HCT116 (cell line): ENCODE measurements at regions not wholly inside any gene's neighbourhood (a gene's known extent, or its start where the extent isn't known, plus 50 kb on each side); places are given as distances from the start of the nearest gene placed in this dataset.
A peak's percentile ranks its signal among the peaks of the same experiment; 100 is the strongest.

Experiments
- ATAC-seq: fragments of 200-7000 bp; cut with Tn5 transposase; 2 replicates; pipeline ENCODE4 v1.9.1; 2020; ENCODE audit warnings: mild to moderate bottlenecking, moderate library complexity
- BruUV-seq: library from RNA; stranded (reverse); fragments of 400-500 nt; replicated peaks from 2 replicates; lab custom pipeline; 2021; lab: Mats Ljungman, UMichigan
- CTCF ChIA-PET: fragments of 300-600 bp; sonication (Branson Sonifier 250); formaldehyde crosslinking; loops from one replicate; lab custom pipeline; 2021; ENCODE audit warnings: antibody characterized with exemption; lab: Charles Lee
- POLR2A ChIA-PET: fragments of 300-600, 350-600 bp; sonication (Branson Sonifier 250); formaldehyde crosslinking; loops from one replicate; lab custom pipeline; 2021; ENCODE audit warnings: antibody characterized with exemption; lab: Charles Lee
- RAD21 ChIA-PET, 2 experiments: fragments of 300-600 bp; sonication (Branson Sonifier 250); formaldehyde crosslinking; loops; one replicate each; lab custom pipeline; 2023; ENCODE audit warnings: low total read pairs in 2 of 2; ENCODE audit not compliant: uncharacterized antibody in 2 of 2, unreplicated experiment in 2 of 2, low non-redundant PET in 1 of 2; lab: Charles Lee
- DNase-seq: peaks from one replicate; pipeline ENCODE4 v3.0.0-alpha.2; 2010; ENCODE audit warnings: low read depth, low spot score
- H2AFZ ChIP-seq: fragments of 200-600 bp; shearing (Covaris generic), sonication (generic); 2 replicates; pipeline ENCODE4 v1.6.1; 2017; ENCODE audit warnings: low read depth, mixed run types, mixed read lengths, antibody characterized with exemption, low read length; ENCODE audit not compliant: poor library complexity, severe bottlenecking
- H3K27ac ChIP-seq: 2 replicates; pipeline ENCODE4 v1.5.1; 2012; ENCODE audit warnings: low read depth, low read length
- H3K27me3 ChIP-seq: fragments of 200-600 bp; sonication (generic); 2 replicates; pipeline ENCODE4 v1.6.1; 2016; ENCODE audit warnings: mixed run types, low read length, mixed read lengths; ENCODE audit not compliant: insufficient read depth
- H3K36me3 ChIP-seq, 2 experiments: fragments of 200-500 bp in 1 of 2; fragments of 200-600 bp in 1 of 2; sonication (Bioruptor generic) in 1 of 2; sonication (generic) in 1 of 2; 2 replicates each; pipeline versions ENCODE4 v1.5.1 to v1.6.1; 2014 to 2016; ENCODE audit warnings: low read length in 2 of 2, inconsistent platforms in 1 of 2, mixed read lengths in 1 of 2, mixed run types in 1 of 2; ENCODE audit not compliant: insufficient read depth in 2 of 2, control insufficient read depth in 1 of 2
- H3K4me1 ChIP-seq, 2 experiments: fragments of 200-600 bp in 1 of 2; sonication (generic) in 1 of 2; 2 replicates each; pipeline versions ENCODE4 v1.5.1 to v1.6.1; 2012 to 2017; ENCODE audit warnings: low read length in 2 of 2, inconsistent platforms in 1 of 2, mild to moderate bottlenecking in 1 of 2, mixed read lengths in 1 of 2, mixed run types in 1 of 2, moderate library complexity in 1 of 2; ENCODE audit not compliant: insufficient read depth in 2 of 2, control insufficient read depth in 1 of 2
- H3K4me2 ChIP-seq: fragments of 200-600 bp; sonication (generic); 2 replicates; pipeline ENCODE4 v1.6.1; 2017; ENCODE audit warnings: mixed run types, low read length, mixed read lengths
- H3K4me3 ChIP-seq, 2 experiments: fragments of 200-600 bp in 1 of 2; sonication (generic) in 1 of 2; replicated peaks in 1 of 2; 2 replicates each; pipeline ENCODE4 v1.5.1; 2011 to 2016; ENCODE audit warnings: low read length in 2 of 2, control low read depth in 1 of 2, low read depth in 1 of 2, mild to moderate bottlenecking in 1 of 2, mixed read lengths in 1 of 2, mixed run types in 1 of 2
- H3K79me2 ChIP-seq: fragments of 200-600 bp; sonication (generic); 2 replicates; pipeline ENCODE4 v1.6.1; 2017; ENCODE audit warnings: mild to moderate bottlenecking, mixed run types, low read length, moderate library complexity, mixed read lengths; ENCODE audit not compliant: insufficient read depth
- H3K9ac ChIP-seq: fragments of 200-600 bp; sonication (generic); 2 replicates; pipeline ENCODE4 v1.6.1; 2016; ENCODE audit warnings: low read length, mixed read lengths
- H3K9me2 ChIP-seq: fragments of 200-600 bp; sonication (generic), shearing (Covaris generic); 2 replicates; pipeline ENCODE4 v1.6.1; 2017; ENCODE audit warnings: mixed run types, mild to moderate bottlenecking, moderate library complexity; ENCODE audit not compliant: insufficient read depth
- H3K9me3 ChIP-seq, 2 experiments: fragments of 200-500 bp in 1 of 2; fragments of 200-600 bp in 1 of 2; sonication (Bioruptor generic) in 1 of 2; sonication (generic) in 1 of 2; 2 replicates each; pipeline ENCODE4 v1.6.1; 2014 to 2017; ENCODE audit warnings: low read length in 2 of 2, mixed read lengths in 2 of 2, inconsistent platforms in 1 of 2, low read depth in 1 of 2, mild to moderate bottlenecking in 1 of 2, mixed run types in 1 of 2, moderate library complexity in 1 of 2; ENCODE audit not compliant: control insufficient read depth in 1 of 2, insufficient read depth in 1 of 2
- H4K20me1 ChIP-seq: fragments of 200-600 bp; sonication (generic), shearing (Covaris generic); 2 replicates; pipeline ENCODE4 v1.6.1; 2017; ENCODE audit warnings: mixed run types, mild to moderate bottlenecking, moderate library complexity; ENCODE audit not compliant: insufficient read depth
- CEBPB ChIP-seq: IDR thresholded peaks from 2 replicates; pipeline ENCODE4 v1.6.1; 2012; ENCODE audit warnings: low read depth
- CTCF ChIP-seq, 3 experiments: fragments of 200-600 bp in 1 of 3; sonication (generic) in 1 of 3; IDR thresholded peaks in 2 of 3; conservative IDR thresholded peaks in 1 of 3; 2 replicates each; pipeline ENCODE4 v1.5.1; 2012 to 2017; ENCODE audit warnings: low read depth in 2 of 3, low read length in 2 of 3, antibody characterized with exemption in 1 of 3, borderline replicate concordance in 1 of 3, control low read depth in 1 of 3, mild to moderate bottlenecking in 1 of 3, mixed read lengths in 1 of 3, mixed run types in 1 of 3, moderate library complexity in 1 of 3; ENCODE audit not compliant: insufficient read depth in 1 of 3
- FOSL1 ChIP-seq: IDR thresholded peaks from 2 replicates; pipeline ENCODE4 v1.6.1; 2012; ENCODE audit warnings: low read depth
- SRF ChIP-seq: IDR thresholded peaks from 2 replicates; pipeline ENCODE4 v1.6.1; 2012; ENCODE audit warnings: low read depth
- ZFX ChIP-seq: fragments of 450-650 bp; IDR thresholded peaks from 2 replicates; pipeline ENCODE4 v1.6.1; 2017
- intact Hi-C: fragments of 100-400 bp; cut with micrococcal nuclease; formaldehyde crosslinking; loops from 2 replicates; pipeline ENCODE4 v1.10.0; 2022

- ChIA-PET RAD21 (interaction anchor here in 1 of 2 experiments (0.6 kb wide), 1 partner anchor 259 kb away, joined by 3 read pairs; no protein-coding TSS in a partner anchor), POLR2A (no interaction called here), CTCF (interaction anchor here (0.8 to 1.5 kb wide), 15 partner anchors 8 to 122 kb away, joined by 3 to 12 read pairs (median 4); partner anchors contain the start of gene TNRC6C)
- H4K20me1 ChIP-seq = no peaks in the 10 kb centered on the region
- BruUV-seq = no TSS peak
- no peak for TF ChIP-seq ZFX
- no peak for TF ChIP-seq CEBPB
- no peak for TF ChIP-seq SRF
- no peaks in the 10 kb centered on the region for H3K9me2 ChIP-seq
- H3K4me2 ChIP-seq = no peak overlapping the region
- no peak overlapping the region for H3K9ac ChIP-seq
- peaks cover 18% of the 10 kb centered on the region; the same call in 1 of the 2 replicates for H3K27me3 ChIP-seq
- no peaks in the 10 kb centered on the region for H3K9me3 ChIP-seq
- H2AFZ ChIP-seq = no peak overlapping the region
- H3K4me3 ChIP-seq = no peak overlapping the region
- ATAC-seq = peak; percentile 2; the same call in 1 of the 2 replicates
- no peaks in the 10 kb centered on the region for H3K36me3 ChIP-seq
- no peaks in the 10 kb centered on the region for H3K79me2 ChIP-seq
- no peak for DNase-seq
- H3K4me1 ChIP-seq = peaks cover 0 to 7% of the 10 kb centered on the region in 2 experiments; a peak in 1 of 4 replicates
- intact Hi-C loops = no loop called here
- H3K27ac ChIP-seq = no peak overlapping the region
These were observed 66.5 kb upstream of the TNRC6C start for GRCh38 chr17:77892031-77892430.

GRCh38 chr17:77892469-77893143 lies 65.9 kb upstream of the TNRC6C start:
- Histone ChIP-seq H3K9me2 (no peaks in the 10 kb centered on the region), H2AFZ (no peak overlapping the region), H3K27me3 (peaks cover 17% of the 10 kb centered on the region; the same call in 1 of the 2 replicates), H3K36me3 (no peaks in the 10 kb centered on the region), H3K27ac (no peak overlapping the region), H3K9me3 (no peaks in the 10 kb centered on the region), H3K4me2 (no peak overlapping the region), H3K4me3 (no peak overlapping the region), H4K20me1 (no peaks in the 10 kb centered on the region), H3K9ac (no peak overlapping the region), H3K79me2 (no peaks in the 10 kb centered on the region), H3K4me1 (peaks cover 0 to 7% of the 10 kb centered on the region in 2 experiments; a peak in 1 of 4 replicates)
- TF ChIP-seq FOSL1 = no peak
- TF ChIP-seq CTCF (IDR thresholded peaks at IDR 0.05 in 2 of 3, conservative IDR thresholded peaks at IDR 0.05 in 1 of 3; ENCODE audit: borderline replicate concordance in 1 of 3, insufficient read depth in 1 of 3, low read depth in 2 of 3, low read length in 2 of 3) = peak in 2 of 3 experiments; percentile 85 to 96; a peak in 4 of 6 replicates
- POLR2A ChIA-PET = no interaction called here
- DNase-seq (peak; percentile 21), ATAC-seq (peak; percentile 90)
- CTCF ChIA-PET = interaction anchor here (0.6 to 1.5 kb wide), 18 partner anchors 9 to 121 kb away, joined by 3 to 12 read pairs (median 4); partner anchors contain the start of gene TNRC6C
- no TSS peak for BruUV-seq
- intact Hi-C loops = no loop called here
- RAD21 ChIA-PET = interaction anchor here in 1 of 2 experiments (0.6 kb wide), 1 partner anchor 259 kb away, joined by 3 read pairs; no protein-coding TSS in a partner anchor
